AG08396 (cell line): ENCODE measurements at regions not wholly inside any gene's neighbourhood (a gene's known extent, or its start where the extent isn't known, plus 50 kb on each side); places are given as distances from the start of the nearest gene placed in this dataset.
"Not testable (repeated sequence)": the region's sequence is repeated elsewhere in the genome, so short reads cannot be mapped to it uniquely, and the experiment has no call there.

Source experiments
- DNase-seq: peaks from one replicate; pipeline ENCODE4 v3.0.0; 2012; ENCODE audit warnings: low spot score, mixed read lengths

GRCh38 chr15:25170781-25171110 is 216.0 kb downstream of the SNRPN start:
- DNase-seq = no peak

GRCh38 chr15:25171111-25171811 is 216.5 kb downstream of the SNRPN start:
- no peak for DNase-seq

GRCh38 chr15:25171856-25172687 is 217.3 kb downstream of the SNRPN start:
- no peak for DNase-seq

- no peak for DNase-seq
Observed at GRCh38 chr15:25172691-25173090, 217.9 kb downstream of the SNRPN start.

- DNase-seq = no peak
Observed at GRCh38 chr15:25173241-25174028, 218.6 kb downstream of the SNRPN start.

GRCh38 chr15:25174149-25174548 is 219.4 kb downstream of the SNRPN start:
- not testable (repeated sequence) for DNase-seq

GRCh38 chr15:25175033-25175788 is 220.4 kb downstream of the SNRPN start:
- DNase-seq = no peak

- no peak for DNase-seq
Observed at GRCh38 chr15:25175789-25176615, 221.2 kb downstream of the SNRPN start.

- no peak for DNase-seq
Observed at GRCh38 chr15:25176616-25176923, 221.8 kb downstream of the SNRPN start.

GRCh38 chr15:25176991-25177954 is 222.5 kb downstream of the SNRPN start:
- DNase-seq = no peak

GRCh38 chr15:25177955-25178801 is 223.4 kb downstream of the SNRPN start:
- DNase-seq = no peak

- DNase-seq = no peak
Observed at GRCh38 chr15:25178835-25179672, 224.3 kb downstream of the SNRPN start.

- no peak for DNase-seq
Observed at GRCh38 chr15:25179673-25180511, 225.1 kb downstream of the SNRPN start.

- no peak for DNase-seq
Observed at GRCh38 chr15:25180606-25181292, 226.0 kb downstream of the SNRPN start.

GRCh38 chr15:25181293-25182097 is 226.7 kb downstream of the SNRPN start:
- DNase-seq = no peak

GRCh38 chr15:25182098-25182478 is 227.3 kb downstream of the SNRPN start:
- no peak for DNase-seq
